Activated CD4-positive, alpha-beta T cell treated with anti-CD3 and anti-CD28 coated beads for 48 hours (primary cell): ENCODE measurements at regions not wholly inside any gene's neighbourhood (a gene's known extent, or its start where the extent isn't known, plus 50 kb on each side); places are given as distances from the start of the nearest gene placed in this dataset.
A peak's percentile ranks its signal among the peaks of the same experiment; 100 is the strongest.

ENCODE experiments used
- DNase-seq: peaks from one replicate; pipeline ENCODE4 v3.0.0-alpha.2; 2020

- DNase-seq, result no peak
Measured at GRCh38 chr3:152516216-152516615, 247.5 kb downstream of the MBNL1 start.

- DNase-seq, result no peak
Measured at GRCh38 chr3:152517502-152517901, 248.8 kb downstream of the MBNL1 start.

DNA sequence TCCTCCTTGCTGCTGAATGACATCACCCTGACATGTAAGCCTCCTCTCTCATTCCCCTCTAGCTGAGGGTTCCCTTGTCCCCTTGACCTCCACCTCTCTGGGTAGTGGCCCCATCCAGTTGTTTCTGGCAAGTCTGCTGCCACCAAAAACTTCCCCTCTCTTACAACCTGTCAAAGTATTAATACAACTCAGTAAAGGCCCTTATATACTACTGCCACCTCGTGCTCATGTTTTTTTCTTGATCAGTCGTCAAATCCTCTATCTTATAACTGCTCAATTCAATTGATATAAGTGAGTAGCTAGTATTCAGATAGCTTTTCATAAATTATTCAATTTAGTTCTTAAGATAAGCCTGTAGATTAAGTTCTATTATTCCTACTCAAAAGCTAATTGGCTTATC lies 249.6 kb downstream of the MBNL1 start:
- no peak for DNase-seq

DNA sequence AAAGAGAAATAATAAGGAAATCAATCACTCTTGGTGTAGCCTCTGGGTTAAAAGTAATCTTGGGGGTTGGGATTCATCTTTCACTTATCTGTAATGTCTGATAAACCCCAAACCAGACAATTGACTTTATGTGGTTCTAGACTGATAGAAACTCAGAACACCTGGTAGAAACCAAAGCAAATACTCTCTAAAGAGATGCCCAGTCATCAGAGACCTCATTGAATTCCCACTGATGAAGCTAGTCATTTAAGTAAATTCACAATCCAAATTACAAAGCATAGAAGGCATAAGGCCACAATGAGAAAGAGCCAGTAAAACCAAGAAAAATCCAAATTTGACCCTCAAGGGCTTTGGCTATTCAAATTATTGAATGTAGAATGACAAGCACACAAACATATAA lies 250.6 kb downstream of the MBNL1 start:
- no peak for DNase-seq

DNA sequence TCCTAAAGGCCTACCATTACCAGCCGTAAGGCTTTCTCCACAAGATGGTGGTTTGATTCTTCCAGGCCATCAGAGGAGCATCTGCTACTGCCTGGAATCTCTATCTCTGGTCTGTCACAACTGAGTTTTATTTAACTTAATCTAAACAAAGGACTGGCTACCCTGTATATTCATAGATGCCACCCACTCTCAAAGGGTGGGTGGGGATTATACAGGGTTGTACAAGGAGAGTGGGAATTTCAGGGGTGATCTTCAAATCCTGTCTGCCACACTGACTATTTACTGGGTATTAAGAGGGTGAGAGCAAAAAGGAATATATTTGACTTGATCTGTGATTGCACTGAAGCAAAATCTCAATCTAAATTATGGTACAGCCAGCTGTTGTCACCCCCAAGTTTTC lies 253.3 kb downstream of the MBNL1 start:
- no peak for DNase-seq

GRCh38 chr3:152524198-152525140 lies 255.7 kb downstream of the MBNL1 start:
- DNase-seq, result peak; percentile 52

DNA sequence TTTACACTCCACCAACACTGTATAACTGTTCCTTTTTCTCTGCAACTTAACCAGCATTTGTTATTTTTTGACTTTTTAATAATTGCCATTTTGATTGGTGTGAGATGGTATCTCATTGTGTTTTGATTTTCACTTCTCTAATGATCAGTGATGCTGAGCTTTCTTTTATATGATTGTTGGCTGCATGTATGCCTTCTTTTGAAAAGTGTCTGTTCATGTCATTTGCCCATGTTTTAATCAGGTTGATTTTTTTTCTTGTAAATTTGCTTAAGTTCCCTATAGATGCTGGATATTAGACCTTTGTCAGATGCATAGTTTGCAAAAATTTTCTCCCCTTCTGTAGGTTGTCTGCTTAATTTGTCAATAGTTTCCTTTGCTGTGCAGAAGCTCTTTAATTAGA lies 263.0 kb downstream of the MBNL1 start:
- DNase-seq, result no peak

GRCh38 chr3:152538518-152538917 lies 269.8 kb downstream of the MBNL1 start:
- DNase-seq, result no peak

- no peak for DNase-seq
Measured at GRCh38 chr3:152539191-152539764, 270.5 kb downstream of the MBNL1 start.

DNA sequence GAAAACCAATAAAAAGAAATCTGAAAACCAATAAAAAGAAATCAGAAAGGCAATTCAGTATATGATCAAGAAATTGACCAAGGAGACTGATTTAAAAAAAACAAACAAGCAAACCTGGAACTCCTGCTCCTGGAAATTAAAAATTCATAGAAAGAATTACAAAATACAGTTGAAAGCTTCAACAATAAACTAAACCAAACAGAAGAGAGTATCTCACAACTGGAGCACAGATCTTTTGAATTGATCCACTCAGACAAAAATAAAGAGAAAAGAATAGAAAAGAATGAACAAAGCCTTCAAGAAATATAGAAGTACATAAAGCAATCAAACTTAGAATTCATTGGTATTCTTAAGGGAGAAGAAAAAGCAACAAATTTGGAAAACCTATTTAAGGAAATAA lies 271.4 kb downstream of the MBNL1 start:
- DNase-seq, result no peak

GRCh38 chr3:152547153-152547552 lies 278.4 kb downstream of the MBNL1 start:
- DNase-seq, result no peak

DNA sequence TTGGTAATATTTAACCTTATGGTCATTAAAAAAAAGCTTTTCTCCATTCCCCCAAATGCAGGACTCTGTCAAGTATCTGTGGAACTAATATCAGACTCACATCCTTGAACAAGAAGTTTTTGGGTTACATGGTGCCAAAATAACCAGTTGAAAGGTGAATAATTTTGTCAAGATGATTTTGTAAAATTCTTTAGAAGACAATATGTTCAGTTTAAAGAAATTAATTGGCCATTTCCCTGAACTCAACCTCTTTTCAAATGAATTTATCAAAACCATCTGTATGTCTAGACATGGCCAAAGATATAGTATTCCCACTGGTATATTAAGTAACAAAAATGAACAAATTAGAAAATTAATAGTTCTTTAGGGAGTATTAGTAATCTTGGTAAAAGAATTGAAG lies 280.5 kb downstream of the MBNL1 start:
- no peak for DNase-seq

- no peak for DNase-seq
Measured at GRCh38 chr3:152550284-152550683, 281.6 kb downstream of the MBNL1 start.

GRCh38 chr3:152554980-152555379 lies 280.0 kb upstream of the P2RY1 start:
- DNase-seq, result no peak

- no peak for DNase-seq
Measured at GRCh38 chr3:152555666-152556291, 279.2 kb upstream of the P2RY1 start.

DNA sequence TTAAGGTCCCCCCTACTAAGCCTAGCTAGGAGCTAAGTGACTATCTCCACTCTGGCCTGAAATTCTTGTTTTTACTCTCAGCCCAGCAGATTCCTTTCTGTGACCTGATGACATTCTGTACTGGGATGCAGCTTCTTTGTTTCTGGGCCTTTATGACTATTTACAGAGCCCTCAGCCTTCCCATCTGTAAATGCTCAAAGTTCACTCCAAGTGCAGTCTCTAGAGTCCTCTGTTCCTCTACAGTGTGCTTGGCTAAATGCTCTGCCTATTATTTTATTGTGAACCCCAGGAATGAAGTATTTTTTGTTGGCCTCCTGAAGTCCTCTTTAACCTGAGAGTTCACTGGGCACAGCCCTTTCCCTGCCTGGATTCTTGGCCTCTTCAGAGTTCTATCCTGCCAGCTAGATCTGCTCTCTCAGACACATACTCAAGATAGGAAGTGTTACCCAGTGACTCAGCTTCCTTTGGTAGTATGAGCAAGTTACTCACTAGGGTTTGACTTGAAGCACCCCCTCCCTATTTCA lies 278.1 kb upstream of the P2RY1 start:
- DNase-seq, result no peak

DNA sequence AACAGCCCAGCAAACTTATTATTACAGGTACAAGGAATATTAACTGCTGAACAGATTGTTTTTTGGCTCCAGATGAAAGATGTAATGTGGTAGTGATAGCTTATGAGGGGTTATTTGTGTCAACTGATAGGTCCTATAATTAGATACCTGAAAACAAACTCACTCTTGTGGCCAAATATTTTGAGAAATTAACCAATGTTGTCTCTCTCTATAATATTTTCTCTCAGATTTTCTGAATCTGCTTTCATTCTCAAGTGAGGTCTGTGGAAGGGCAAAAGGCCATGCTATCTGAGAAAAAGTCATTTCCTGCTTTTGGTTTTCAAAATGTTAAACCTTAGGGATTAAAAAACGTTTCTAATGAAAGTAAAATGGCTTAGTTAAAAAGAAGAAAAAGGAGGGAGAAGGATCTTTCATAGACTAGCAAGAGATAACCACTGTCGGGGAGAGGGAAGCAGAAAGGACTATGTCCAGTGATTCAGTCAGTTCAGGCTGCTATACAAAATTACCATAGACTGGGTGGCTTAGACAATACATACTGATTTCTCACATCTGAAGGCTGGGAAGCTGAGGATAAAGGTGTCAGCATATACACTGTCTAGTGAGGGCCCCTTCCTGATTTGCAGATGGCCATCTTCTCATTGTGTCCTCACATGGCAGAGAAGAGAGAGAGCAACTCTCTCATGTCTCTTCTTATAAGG lies 277.5 kb upstream of the P2RY1 start:
- DNase-seq, result no peak

- no peak for DNase-seq
Measured at GRCh38 chr3:152558386-152558785, 276.5 kb upstream of the P2RY1 start.

DNA sequence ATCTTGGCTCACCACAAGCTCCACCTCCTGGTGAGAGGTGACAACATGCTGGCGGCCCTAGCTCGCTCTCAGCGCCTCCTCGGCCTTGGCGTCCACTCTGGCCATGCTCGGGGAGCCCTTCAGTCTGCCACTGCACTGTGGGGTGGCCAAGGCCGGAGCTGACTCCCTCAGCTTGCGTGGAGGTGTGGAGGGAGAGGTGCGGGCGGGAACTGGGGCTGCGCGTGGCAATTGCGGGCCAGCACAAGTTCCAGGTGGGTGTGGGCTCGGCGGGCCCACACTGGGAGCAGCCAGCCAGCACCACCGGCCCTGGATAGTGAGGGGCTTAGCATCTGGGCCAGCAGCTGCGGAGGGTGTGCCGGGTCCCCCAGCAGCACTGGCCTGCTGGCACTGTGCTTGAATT lies 275.7 kb upstream of the P2RY1 start:
- DNase-seq, result no peak

DNA sequence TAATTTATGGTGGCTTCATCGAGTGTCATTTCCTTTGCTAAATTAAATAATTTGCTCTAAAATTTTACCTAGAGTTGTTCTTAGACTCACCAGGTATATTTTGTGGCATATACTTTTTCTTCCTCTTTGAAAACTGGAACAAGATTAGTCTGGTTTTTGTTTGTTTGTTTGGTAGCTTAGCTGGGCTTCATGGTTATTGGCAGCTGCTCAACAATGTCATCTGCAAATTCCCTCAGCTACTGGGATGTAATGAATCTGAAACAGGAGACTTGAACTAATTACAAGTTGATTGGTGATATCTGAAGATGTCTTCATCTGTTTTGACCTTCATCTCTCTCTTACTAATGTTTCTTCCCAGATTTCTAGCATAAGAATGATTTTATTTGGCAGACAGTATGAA lies 270.5 kb upstream of the P2RY1 start:
- no peak for DNase-seq

- DNase-seq, result peak; percentile 52
Measured at GRCh38 chr3:152574461-152575079, 260.4 kb upstream of the P2RY1 start.

GRCh38 chr3:152578769-152579168 lies 256.2 kb upstream of the P2RY1 start:
- no peak for DNase-seq

DNA sequence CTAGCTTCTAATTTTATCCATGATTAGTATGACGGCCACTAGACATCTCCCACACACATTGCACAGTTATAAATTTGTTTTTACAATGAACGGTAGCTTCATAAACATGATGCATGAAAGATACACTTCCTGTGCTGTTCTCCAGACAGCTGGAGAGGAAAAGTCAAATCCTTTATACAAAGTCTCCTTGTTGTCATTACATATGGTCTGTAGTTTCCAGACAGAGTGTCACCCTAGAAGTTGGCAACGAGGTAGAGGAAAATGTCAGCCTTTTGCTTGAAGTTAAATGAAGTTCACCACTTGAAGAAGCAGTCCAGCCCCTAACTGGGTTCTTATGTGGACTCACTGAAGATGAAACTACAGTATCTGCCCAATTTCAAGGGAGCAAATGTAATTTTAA lies 253.0 kb upstream of the P2RY1 start:
- DNase-seq, result no peak
